HFFc6 (cell line): ENCODE measurements at regions not wholly inside any gene's neighbourhood (a gene's known extent, or its start where the extent isn't known, plus 50 kb on each side); places are given as distances from the start of the nearest gene placed in this dataset.
"Not testable (repeated sequence)": the region's sequence is repeated elsewhere in the genome, so short reads cannot be mapped to it uniquely, and the experiment has no call there.

Experiments used
- DNase-seq: peaks from one replicate; pipeline ENCODE4 v3.0.0-alpha.2; 2018
- H3K27ac Mint-ChIP-seq: 2 replicates; pipeline ENCODE4 v1.8.0; 2020; ENCODE audit warnings: mild to moderate bottlenecking, mixed read lengths
- H3K27me3 Mint-ChIP-seq: 2 replicates; pipeline ENCODE4 v1.8.0; 2021; ENCODE audit warnings: mild to moderate bottlenecking, moderate library complexity, mixed read lengths; ENCODE audit not compliant: insufficient read depth
- H3K36me3 Mint-ChIP-seq: 2 replicates; pipeline ENCODE4 v1.8.0; 2021; ENCODE audit warnings: low read depth, mixed read lengths
- H3K4me1 Mint-ChIP-seq: 2 replicates; pipeline ENCODE4 v1.8.0; 2020; ENCODE audit warnings: low read depth, mixed read lengths
- H3K4me3 Mint-ChIP-seq: 2 replicates; pipeline ENCODE4 v1.8.0; 2020; ENCODE audit warnings: mild to moderate bottlenecking, moderate library complexity, mixed read lengths
- H3K9me3 Mint-ChIP-seq: 2 replicates; pipeline ENCODE4 v1.8.0; 2020; ENCODE audit warnings: mild to moderate bottlenecking, mixed read lengths
- CTCF ChIP-seq: fragments of 200-600 bp; sonication (generic); IDR thresholded peaks from 2 replicates; pipeline ENCODE4 v1.5.0; 2021; ENCODE audit warnings: antibody characterized with exemption, mild to moderate bottlenecking

GRCh38 chr4:112836895-112837294 lies 200.0 kb downstream of the LARP7 start:
- TF ChIP-seq CTCF: no peak
- no peaks in the 10 kb centered on the region for H3K27me3 Mint-ChIP-seq
- DNase-seq: no peak
- H3K9me3 Mint-ChIP-seq: peaks cover 10% of the 10 kb centered on the region
- no peak overlapping the region for H3K4me3 Mint-ChIP-seq
- peaks cover 19% of the 10 kb centered on the region; the same call in 1 of the 2 replicates for H3K4me1 Mint-ChIP-seq
- no peaks in the 10 kb centered on the region for H3K36me3 Mint-ChIP-seq
- H3K27ac Mint-ChIP-seq: no peak overlapping the region

GRCh38 chr4:112838015-112838414 lies 201.1 kb downstream of the LARP7 start:
- H3K27me3 Mint-ChIP-seq, H3K27ac Mint-ChIP-seq, H3K4me3 Mint-ChIP-seq, DNase-seq, H3K36me3 Mint-ChIP-seq: not testable (repeated sequence)
- H3K9me3 Mint-ChIP-seq: peaks cover 10% of the 10 kb centered on the region
- peaks cover 19% of the 10 kb centered on the region; the same call in 1 of the 2 replicates for H3K4me1 Mint-ChIP-seq

GRCh38 chr4:112840061-112840460 lies 203.1 kb downstream of the LARP7 start:
- no peak overlapping the region for H3K4me3 Mint-ChIP-seq
- peaks cover 19% of the 10 kb centered on the region; the same call in 1 of the 2 replicates for H3K4me1 Mint-ChIP-seq
- peaks cover 10% of the 10 kb centered on the region for H3K9me3 Mint-ChIP-seq
- TF ChIP-seq CTCF: no peak
- no peaks in the 10 kb centered on the region for H3K27me3 Mint-ChIP-seq
- H3K36me3 Mint-ChIP-seq: no peaks in the 10 kb centered on the region
- DNase-seq: peak; percentile 71
- peak overlapping the region; percentile 88 for H3K27ac Mint-ChIP-seq

GRCh38 chr4:112840619-112841018 lies 203.7 kb downstream of the LARP7 start:
- H3K27ac Mint-ChIP-seq: peak overlapping the region; percentile 88; the same call in 1 of the 2 replicates
- H3K4me1 Mint-ChIP-seq: peaks cover 19% of the 10 kb centered on the region; the same call in 1 of the 2 replicates
- DNase-seq: no peak
- peaks cover 10% of the 10 kb centered on the region for H3K9me3 Mint-ChIP-seq
- no peak for TF ChIP-seq CTCF
- no peak overlapping the region for H3K4me3 Mint-ChIP-seq
- H3K36me3 Mint-ChIP-seq: no peaks in the 10 kb centered on the region
- H3K27me3 Mint-ChIP-seq: no peaks in the 10 kb centered on the region

GRCh38 chr4:112842513-112842912 lies 205.6 kb downstream of the LARP7 start:
- Mint-ChIP-seq H3K27me3 (no peaks in the 10 kb centered on the region), H3K36me3 (no peaks in the 10 kb centered on the region), H3K9me3 (no peaks in the 10 kb centered on the region; the same call in 1 of the 2 replicates), H3K4me1 (peaks cover 19% of the 10 kb centered on the region; the same call in 1 of the 2 replicates), H3K27ac (no peak overlapping the region), H3K4me3 (no peak overlapping the region)
- TF ChIP-seq CTCF: no peak
- DNase-seq: no peak

GRCh38 chr4:112845386-112845785 lies 204.1 kb upstream of the ANK2 start:
- Mint-ChIP-seq H3K36me3 (no peaks in the 10 kb centered on the region), H3K4me1 (peaks cover 6% of the 10 kb centered on the region; the same call in 1 of the 2 replicates), H3K9me3 (no peaks in the 10 kb centered on the region), H3K4me3 (no peak overlapping the region), H3K27ac (no peak overlapping the region), H3K27me3 (no peaks in the 10 kb centered on the region)
- no peak for DNase-seq
- no peak for TF ChIP-seq CTCF
